ENCODE measurements at regions not wholly inside any gene's neighbourhood (a gene's known extent, or its start where the extent isn't known, plus 50 kb on each side); places are given as distances from the start of the nearest gene placed in this dataset.

GRCh38 chr2:64260817-64261216, 116.6 kb upstream of the PELI1 start:
- H2BK5ac ChIP-seq (ENCODE audit: low read depth, low read length), result no peak overlapping the region
- peaks cover 0 to 5% of the 10 kb centered on the region in 2 experiments for H4K20me1 ChIP-seq (replicated peaks in 1 of 2; ENCODE audit: control insufficient read depth in 1 of 2, insufficient read depth in 2 of 2, low read length in 2 of 2)
- H3K9me3 ChIP-seq (ENCODE audit: insufficient read depth in 2 of 2, low read depth in 1 of 2, low read length in 1 of 2), result no peaks in the 10 kb centered on the region
- no peaks in the 10 kb centered on the region for H3K27me3 ChIP-seq (replicated peaks in 1 of 4; ENCODE audit: control insufficient read depth in 3 of 4, extremely low read depth in 1 of 4, insufficient read depth in 3 of 4, low read length in 3 of 4)
- peaks cover 5% of the 10 kb centered on the region for H3K79me1 ChIP-seq (ENCODE audit: low read depth, low read length)
- no peak overlapping the region for H4K8ac ChIP-seq (ENCODE audit: extremely low read depth, insufficient read depth, low read length)
- no peak overlapping the region for H3K9ac ChIP-seq (replicated peaks in 1 of 4; ENCODE audit: extremely low read depth in 1 of 4, low read depth in 3 of 4, low read length in 3 of 4)
- ChIA-PET CTCF (ENCODE audit: partially characterized antibody) (interaction anchor here (0.7 kb wide), 1 partner anchor 48 kb away, joined by 4 read pairs; no protein-coding TSS in a partner anchor), POLR2A (ENCODE audit: partially characterized antibody) (interaction anchor here (0.6 to 3.9 kb wide), 6 partner anchors 7 to 28 kb away, joined by 3 to 30 read pairs (median 13); no protein-coding TSS in a partner anchor)
- no peak overlapping the region for H3K14ac ChIP-seq (ENCODE audit: insufficient read length)
- 0 out of 2 replicates have a peak overlapping the region, but pooled peaks have one; percentile 21 for H3K18ac ChIP-seq (ENCODE audit: extremely low read depth, low read length)
- TF ChIP-seq BRCA1 (IDR thresholded peaks at IDR 0.05; ENCODE audit: low read depth, low read length), result no peak
- no peak for TF ChIP-seq CTBP2 (IDR thresholded peaks at IDR 0.05; ENCODE audit: borderline replicate concordance, insufficient read depth, insufficient read length, low read length)
- TF ChIP-seq POLR2AphosphoS5 (IDR thresholded peaks at IDR 0.05; ENCODE audit: low read depth, low read length), result 0 out of 2 replicates have a peak, but pooled peaks have one; percentile 47
- 0 out of 3 replicates have a peak, but pooled peaks of 1 of the 2 experiments have one; percentile 39 for TF ChIP-seq POLR2A (IDR thresholded peaks at IDR 0.05; ENCODE audit: control extremely low read depth in 1 of 2, low read depth in 2 of 2, low read length in 2 of 2)
- H3K27ac ChIP-seq (ENCODE audit: low read depth, low read length), result no peak overlapping the region
- peaks cover 2 to 23% (median 19%) of the 10 kb centered on the region in 4 experiments; a peak in 5 of 7 replicates for H3K4me1 ChIP-seq (replicated peaks in 1 of 4; ENCODE audit: control insufficient read depth in 3 of 4, insufficient read depth in 4 of 4, low read length in 3 of 4)
- H3K4ac ChIP-seq (replicated peaks; ENCODE audit: insufficient read length, low read depth, low read length), result no peak overlapping the region
- no peak overlapping the region for H2AFZ ChIP-seq (ENCODE audit: low read length)
- no peak overlapping the region for H2BK20ac ChIP-seq (ENCODE audit: low read length)
- H4K5ac ChIP-seq (ENCODE audit: insufficient read length, low read depth, low read length), result no peak overlapping the region
- WGBS, 2 experiments (ENCODE audit: extremely low coverage in 1 of 2, insufficient coverage in 1 of 2, insufficient read length in 1 of 2, insufficient replicate concordance in 2 of 2, low coverage in 1 of 2, low lambda C conversion rate in 2 of 2, missing lambda C conversion rate in 1 of 2), result 92% methylated on average over 9 of the region's 9 CpGs; no CpG with 5 or more reads in 1 of the 2 experiments
- H2BK15ac ChIP-seq (ENCODE audit: low read length), result no peak overlapping the region
- no peak overlapping the region for H4K91ac ChIP-seq (replicated peaks; ENCODE audit: insufficient read length, low read length)
- H3K4me2 ChIP-seq (ENCODE audit: insufficient read depth in 1 of 2, low read depth in 2 of 2, low read length in 2 of 2), result no peak overlapping the region
- FAIRE-seq, result no peak
- DNase-seq (ENCODE audit: low read depth in 1 of 2, low spot score in 2 of 2), result no peak
- no peak overlapping the region for H3K23ac ChIP-seq (ENCODE audit: insufficient read length)
- peaks cover 2 to 88% (median 36%) of the 10 kb centered on the region in 4 experiments for H3K36me3 ChIP-seq (ENCODE audit: control insufficient read depth in 2 of 4, insufficient read depth in 4 of 4, low read length in 3 of 4)
- H3K23me2 ChIP-seq (ENCODE audit: low read depth, low read length), result no peaks in the 10 kb centered on the region; the same call in 1 of the 2 replicates
- H2AK5ac ChIP-seq (ENCODE audit: low read depth, low read length), result no peak overlapping the region
- H2BK120ac ChIP-seq (replicated peaks; ENCODE audit: low read depth, low read length), result no peak overlapping the region
- H2BK12ac ChIP-seq (ENCODE audit: low read depth, low read length), result no peak overlapping the region
- H3K79me2 ChIP-seq (ENCODE audit: control insufficient read depth in 1 of 2, insufficient read depth in 2 of 2, low read length in 2 of 2), result peaks cover 7 to 78% of the 10 kb centered on the region in 2 experiments; a peak in 3 of 4 replicates
- no peak overlapping the region for H3K56ac ChIP-seq (replicated peaks; ENCODE audit: insufficient read length, low read depth, low read length)
- no peak overlapping the region for H3K4me3 ChIP-seq (ENCODE audit: extremely low read depth in 1 of 4, insufficient read depth in 2 of 4, low read depth in 3 of 4, low read length in 4 of 4)

Data from H1 (cell line).